ELR (cell line): ENCODE measurements at regions not wholly inside any gene's neighbourhood (a gene's known extent, or its start where the extent isn't known, plus 50 kb on each side); places are given as distances from the start of the nearest gene placed in this dataset.

ENCODE experiments used
- DNase-seq: peaks from one replicate; pipeline ENCODE4 v3.0.0-alpha.2; 2015; ENCODE audit warnings: low read depth

DNA sequence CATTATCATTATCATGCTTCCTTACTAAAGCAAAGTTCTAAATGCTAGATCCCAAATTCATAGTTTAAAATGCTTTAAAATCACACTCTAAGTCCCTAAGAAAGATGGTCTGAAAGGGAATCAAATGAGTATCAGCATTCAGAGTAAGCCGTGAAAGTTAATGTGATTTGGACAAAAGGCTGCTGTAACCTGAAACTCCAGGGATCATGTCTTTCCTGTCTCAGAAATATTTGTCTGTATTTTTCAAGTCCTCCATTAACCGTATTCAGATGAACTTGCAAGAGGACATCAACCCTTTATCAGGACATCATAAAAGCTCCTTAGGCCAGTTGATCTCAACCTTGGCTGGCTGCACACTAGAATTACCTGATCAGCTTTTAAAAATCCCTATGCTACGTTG, 324.3 kb upstream of the PKDCC start:
- DNase-seq: no peak

DNA sequence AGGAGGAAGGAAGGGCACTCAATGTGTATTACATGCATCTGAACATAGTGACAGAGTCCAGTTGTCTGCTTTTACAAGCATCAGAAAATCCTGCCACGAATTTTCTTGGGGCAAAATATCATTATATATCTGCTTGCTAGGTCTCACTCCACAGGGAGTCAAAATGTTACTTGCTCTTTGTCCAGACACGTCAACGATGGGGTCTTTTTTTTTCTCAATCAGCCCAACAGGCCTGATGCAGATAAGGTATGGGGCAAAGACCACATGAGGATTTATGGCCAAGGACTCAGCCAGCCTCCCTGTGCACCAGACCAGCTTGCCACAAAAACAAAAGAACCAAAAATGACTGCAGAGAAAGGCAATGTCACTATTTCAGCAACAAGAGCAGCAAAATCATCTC, 323.4 kb upstream of the PKDCC start:
- no peak for DNase-seq

- no peak for DNase-seq
Observed at GRCh38 chr2:41725901-41726300, 321.9 kb upstream of the PKDCC start.

GRCh38 chr2:41726364-41726763, 321.5 kb upstream of the PKDCC start:
- no peak for DNase-seq

DNA sequence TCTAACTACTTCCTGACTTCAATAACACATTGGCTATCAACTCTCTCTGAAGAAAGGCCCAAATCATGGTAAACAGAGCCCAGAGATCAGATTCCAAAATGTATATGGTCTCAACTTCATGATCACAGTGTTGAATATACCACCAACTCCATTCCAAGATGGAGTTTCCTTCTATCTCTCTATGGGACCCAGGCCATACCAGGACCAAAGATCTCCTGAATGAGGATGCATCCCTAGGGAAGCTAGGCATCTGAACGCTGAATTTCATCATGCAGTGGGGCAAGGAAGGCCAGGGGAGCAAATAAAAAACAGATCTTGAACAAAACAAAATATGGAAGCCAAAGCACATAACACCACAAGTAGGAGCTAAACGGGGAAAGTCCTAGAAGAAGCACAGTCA, 320.7 kb upstream of the PKDCC start:
- no peak for DNase-seq

DNA sequence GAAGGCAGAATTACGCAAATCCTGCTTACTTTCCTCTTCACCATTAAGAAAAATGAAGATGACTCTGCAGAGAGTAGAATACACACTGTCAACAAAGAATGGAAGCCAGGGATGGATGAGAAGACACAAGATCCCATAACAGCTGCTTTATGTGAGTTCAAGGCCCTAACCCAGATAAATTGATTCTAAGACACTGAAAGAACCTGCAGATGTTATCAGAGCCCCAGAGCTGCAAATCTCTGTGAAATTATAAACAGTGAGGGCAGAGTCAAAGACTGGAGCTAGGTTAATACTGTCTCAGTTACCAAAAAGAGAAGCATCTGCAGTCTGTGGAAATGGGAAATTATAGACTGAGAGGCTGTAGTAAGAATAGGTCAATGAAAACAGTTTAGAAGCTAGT, 320.1 kb upstream of the PKDCC start:
- DNase-seq: no peak

GRCh38 chr2:41728788-41729338, 319.0 kb upstream of the PKDCC start:
- no peak for DNase-seq

- no peak for DNase-seq
Observed at GRCh38 chr2:41729800-41730364, 317.9 kb upstream of the PKDCC start.

GRCh38 chr2:41735006-41735405, 312.8 kb upstream of the PKDCC start:
- no peak for DNase-seq

DNA sequence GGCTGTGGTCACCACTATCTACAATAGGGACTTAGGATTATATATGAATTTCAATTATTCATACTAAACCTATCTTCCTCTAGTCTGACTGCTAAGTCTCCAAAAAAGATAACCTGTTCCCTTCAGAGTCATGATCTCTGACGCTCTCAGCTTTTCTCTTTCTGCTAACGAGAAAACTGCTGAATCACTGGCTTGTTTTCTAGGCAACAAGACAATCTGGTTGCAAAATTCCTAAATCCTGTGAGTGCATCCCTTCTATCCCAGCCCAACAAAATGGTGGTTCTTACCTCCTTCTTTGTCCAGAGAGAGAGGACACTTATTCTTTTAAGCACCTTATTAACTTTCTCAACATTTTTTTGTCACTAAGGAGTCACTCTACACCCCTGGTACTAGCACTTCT, 312.3 kb upstream of the PKDCC start:
- DNase-seq: no peak

DNA sequence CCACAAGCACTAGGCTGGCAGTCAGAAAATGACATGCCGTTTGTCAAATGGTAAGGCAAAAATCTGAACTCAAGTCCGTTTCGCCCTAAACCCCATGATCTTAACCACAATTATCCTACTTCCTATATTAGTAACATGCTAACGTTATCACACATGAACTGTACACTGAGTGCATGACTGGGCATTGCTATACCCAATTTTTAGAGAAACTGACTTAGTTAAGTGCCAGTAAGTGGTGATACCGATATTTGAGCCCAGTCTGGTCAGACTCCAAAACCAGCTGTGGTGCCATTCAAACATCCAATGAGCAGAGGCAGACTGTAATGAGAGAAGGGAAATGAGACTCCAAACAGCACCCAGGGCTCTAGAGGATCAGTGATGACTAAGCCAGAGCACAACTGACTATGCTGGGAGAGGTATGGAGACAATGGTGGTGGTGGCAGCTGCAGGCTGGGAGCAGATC, 311.7 kb upstream of the PKDCC start:
- DNase-seq: peak; percentile 8

DNA sequence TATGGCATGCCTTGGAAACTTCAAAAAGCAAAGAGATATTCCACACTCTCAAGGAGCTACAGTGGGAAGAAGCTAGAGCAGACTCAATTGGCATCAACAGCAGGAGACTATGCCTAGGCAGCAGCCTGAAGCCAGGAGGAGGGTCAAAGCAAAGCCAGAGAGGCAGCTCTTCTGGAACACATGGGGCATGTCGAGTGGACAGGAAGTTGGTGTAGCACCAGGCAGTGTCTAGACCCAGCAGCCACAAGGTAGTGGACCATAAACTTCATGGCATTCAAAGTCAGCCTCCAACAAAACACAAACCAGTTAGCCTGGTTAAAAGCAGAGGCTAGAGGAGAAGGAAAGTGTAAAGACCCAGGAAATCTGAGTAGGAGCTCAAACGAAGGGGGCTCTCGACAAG, 311.2 kb upstream of the PKDCC start:
- no peak for DNase-seq

- no peak for DNase-seq
Observed at GRCh38 chr2:41737888-41738287, 309.9 kb upstream of the PKDCC start.

DNA sequence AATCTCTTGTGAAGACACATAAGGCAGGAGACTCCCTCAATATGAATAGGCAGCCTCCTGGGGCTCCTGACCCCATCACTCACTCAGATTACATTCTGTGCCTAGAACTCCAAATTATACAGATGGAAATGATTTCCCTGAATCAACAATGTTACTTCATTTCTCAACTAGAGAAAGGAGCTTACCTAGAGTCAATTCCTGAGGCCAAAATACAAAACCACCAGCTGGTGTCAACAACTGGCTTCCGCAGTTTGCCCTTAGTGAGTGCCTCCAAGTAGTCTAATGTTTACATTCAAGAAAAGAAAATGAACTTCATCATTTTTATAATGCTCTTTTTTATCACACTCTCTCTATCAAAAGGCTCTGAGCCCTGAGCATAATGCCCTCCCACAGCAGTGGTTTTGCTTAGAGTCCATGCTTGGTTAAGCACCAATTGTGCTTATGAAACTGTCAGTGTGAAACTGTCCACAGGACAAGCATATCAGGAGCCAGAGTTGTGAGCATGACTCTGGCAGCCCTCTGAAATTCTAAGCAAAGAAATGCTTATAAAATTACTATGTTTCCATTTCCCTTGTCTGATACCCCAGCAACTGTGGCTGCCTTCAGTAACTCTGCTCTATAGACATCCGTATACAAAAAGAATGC, 305.7 kb upstream of the PKDCC start:
- no peak for DNase-seq

GRCh38 chr2:41743324-41743723, 304.5 kb upstream of the PKDCC start:
- DNase-seq: no peak

DNA sequence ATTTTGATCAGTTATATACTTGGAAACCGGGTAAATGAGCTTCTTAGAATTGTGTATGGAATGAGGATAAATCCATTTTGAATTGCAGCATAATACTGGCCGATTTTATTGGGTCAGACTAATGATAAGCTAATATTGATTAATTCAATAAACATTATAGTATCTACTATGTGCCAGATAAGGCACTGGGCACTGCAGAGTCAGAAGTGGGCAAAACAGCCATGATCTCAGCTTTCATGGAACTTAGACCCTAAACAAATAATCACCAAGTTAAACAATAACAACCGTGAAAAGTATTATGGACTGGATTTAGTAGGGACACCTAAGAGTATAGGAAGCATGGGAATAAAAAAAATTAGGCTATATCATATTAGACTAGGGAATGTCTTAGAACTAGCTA, 297.0 kb upstream of the PKDCC start:
- no peak for DNase-seq

DNA sequence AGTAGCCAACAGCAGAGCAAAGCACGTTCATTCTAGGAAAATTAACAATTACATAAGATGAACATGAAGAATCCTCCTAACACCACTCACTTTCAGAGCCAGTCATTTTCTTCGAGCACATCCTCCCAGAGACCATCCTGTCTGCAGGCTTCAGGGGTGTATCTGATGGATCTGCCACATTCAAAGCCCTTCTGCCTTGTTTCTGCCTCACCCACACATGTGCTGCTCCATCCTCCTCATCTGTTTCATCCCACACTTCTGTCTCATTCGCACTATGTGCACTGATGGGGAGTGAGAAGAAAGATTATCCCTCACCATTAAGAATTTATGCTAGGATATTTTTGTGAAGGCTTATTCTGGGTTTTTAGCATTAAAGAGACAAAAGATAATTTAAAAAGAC, 287.9 kb upstream of the PKDCC start:
- no peak for DNase-seq

GRCh38 chr2:41763141-41763540, 284.7 kb upstream of the PKDCC start:
- DNase-seq: no peak

DNA sequence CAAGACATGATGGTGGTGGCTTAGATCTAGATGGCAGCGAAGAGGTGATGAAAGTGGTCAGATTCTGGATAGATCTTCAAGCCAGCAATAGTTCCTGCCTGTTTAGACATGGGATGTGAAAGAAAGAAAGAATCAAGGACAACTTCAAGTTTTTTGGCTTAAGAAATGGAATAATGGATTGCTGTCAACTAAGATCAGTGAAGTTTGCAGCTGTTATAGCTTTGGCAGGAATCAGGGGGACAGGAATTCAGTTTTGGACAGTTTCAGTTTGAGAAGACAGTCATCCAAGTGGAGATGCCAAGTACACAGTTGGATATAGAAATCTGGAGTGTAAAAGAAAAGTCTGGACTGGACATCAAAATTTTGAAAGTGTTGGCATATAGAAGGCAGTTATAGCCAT, 283.7 kb upstream of the PKDCC start:
- DNase-seq: no peak

DNA sequence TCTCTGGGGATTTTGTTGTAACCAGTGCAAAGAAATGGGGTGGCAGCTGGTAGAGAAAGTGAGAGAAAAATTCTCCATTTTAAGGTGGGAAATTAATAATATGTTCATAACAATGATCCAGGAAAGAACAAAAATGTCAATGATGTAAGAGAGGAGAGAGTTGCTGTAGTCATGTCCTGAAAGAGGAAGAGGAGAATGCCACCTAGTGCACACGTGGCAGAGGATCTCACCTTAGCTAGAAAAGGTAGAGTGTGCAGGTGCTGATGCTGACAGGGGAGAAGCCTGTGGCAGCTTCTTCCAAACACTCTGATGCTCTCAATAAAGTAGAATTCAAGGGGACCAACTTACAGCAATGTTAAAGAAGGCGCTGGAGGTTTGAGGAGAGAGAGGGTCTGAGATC, 282.9 kb upstream of the PKDCC start:
- no peak for DNase-seq

DNA sequence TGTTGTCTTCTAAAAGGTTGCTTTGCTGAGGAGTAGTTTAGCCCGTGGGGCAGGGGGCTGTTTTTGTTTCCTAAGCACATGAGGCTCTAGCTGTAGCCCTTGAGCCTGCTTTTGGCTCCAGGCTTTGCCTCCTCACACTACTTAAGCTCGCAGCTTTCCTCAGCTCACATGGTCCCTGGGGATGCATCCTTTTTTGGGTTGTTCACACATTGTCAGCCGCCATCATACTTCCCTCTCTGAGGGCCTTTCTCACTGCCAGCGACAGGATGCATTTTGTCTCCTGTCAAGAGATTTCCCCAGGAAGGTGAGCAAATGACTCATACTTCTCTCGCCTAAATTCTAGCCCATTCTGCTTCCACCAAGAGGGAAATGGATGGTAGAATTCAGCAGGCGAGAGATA, 279.5 kb upstream of the PKDCC start:
- DNase-seq: no peak

GRCh38 chr2:41771710-41772109, 276.1 kb upstream of the PKDCC start:
- no peak for DNase-seq

DNA sequence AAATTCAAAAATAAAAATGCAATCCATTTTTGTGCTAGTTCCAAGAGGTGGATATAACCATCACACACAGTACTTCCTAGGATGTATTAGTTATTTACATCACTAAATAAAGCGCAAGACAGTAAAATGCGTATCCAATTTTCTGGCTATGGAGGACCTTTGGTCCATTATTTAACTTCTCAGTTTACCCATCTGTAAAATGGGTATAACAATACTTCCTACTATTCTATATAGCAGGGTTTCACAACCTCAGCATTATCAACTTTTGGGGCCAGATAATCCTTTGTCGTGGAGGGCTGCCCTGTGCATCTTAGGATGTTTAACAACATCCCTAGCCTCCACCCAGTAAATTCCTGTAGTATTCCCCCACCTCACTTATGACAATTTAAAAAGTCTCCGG, 275.1 kb upstream of the PKDCC start:
- DNase-seq: no peak

DNA sequence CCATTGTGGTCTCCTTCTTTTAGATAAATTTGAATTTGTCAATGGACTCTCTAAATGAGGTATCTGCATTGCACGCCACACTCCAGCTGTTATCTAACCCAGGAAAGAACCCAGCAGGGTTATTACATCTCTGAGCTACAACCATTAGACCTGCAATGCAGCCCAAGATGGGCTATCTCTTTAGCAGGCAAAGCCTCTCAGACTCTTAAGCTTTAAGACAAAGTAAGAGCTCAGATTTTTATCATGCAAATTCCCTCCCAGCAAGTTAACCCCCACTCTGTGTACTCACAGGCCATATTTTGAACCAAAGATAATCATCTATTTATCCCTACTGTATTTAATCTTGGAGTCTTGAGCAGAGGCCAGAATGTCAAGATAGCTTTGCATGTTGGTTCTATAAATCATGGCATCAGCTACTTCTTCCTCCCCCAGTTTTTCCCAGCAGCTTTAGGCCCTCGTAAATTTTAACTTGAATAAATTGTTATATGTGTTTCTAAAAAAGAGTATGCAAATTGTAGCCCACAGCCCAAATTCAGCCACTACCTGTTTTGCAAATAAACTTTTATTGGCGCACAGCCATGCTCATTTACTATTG, 273.7 kb upstream of the PKDCC start:
- DNase-seq: no peak
